Nephron progenitor cell (in vitro differentiated cells): ENCODE measurements at regions not wholly inside any gene's neighbourhood (a gene's known extent, or its start where the extent isn't known, plus 50 kb on each side); places are given as distances from the start of the nearest gene placed in this dataset.

ENCODE experiments used
- DNase-seq: peaks from one replicate; pipeline ENCODE4 v3.0.0; 2021
- H3K27ac Mint-ChIP-seq: 2 replicates; pipeline ENCODE4 v1.8.0; 2021; ENCODE audit warnings: mild to moderate bottlenecking, moderate library complexity, mixed read lengths
- H3K27me3 Mint-ChIP-seq: 2 replicates; pipeline ENCODE4 v1.8.0; 2021; ENCODE audit warnings: mild to moderate bottlenecking, low read depth, mixed read lengths; ENCODE audit not compliant: poor library complexity
- H3K36me3 Mint-ChIP-seq: 2 replicates; pipeline ENCODE4 v1.8.0; 2021; ENCODE audit warnings: low read depth, mixed read lengths
- H3K4me1 Mint-ChIP-seq: 2 replicates; pipeline ENCODE4 v1.8.0; 2021; ENCODE audit warnings: mixed read lengths
- H3K4me3 Mint-ChIP-seq: 2 replicates; pipeline ENCODE4 v1.8.0; 2021; ENCODE audit warnings: mild to moderate bottlenecking, moderate library complexity, mixed read lengths
- H3K9me3 Mint-ChIP-seq: 2 replicates; pipeline ENCODE4 v1.8.0; 2021; ENCODE audit warnings: mild to moderate bottlenecking, moderate library complexity, mixed read lengths
- CTCF ChIP-seq: fragments of 200-600 bp; sonication (generic); IDR thresholded peaks from 2 replicates; pipeline ENCODE4 v1.5.0; 2021; ENCODE audit warnings: antibody characterized with exemption

GRCh38 chr22:48795664-48796063, 1032.0 kb downstream of the BRD1 start:
- Mint-ChIP-seq H3K36me3 (peaks cover 4% of the 10 kb centered on the region), H3K27me3 (peaks cover 18% of the 10 kb centered on the region), H3K4me1 (peaks cover 28% of the 10 kb centered on the region), H3K4me3 (no peak overlapping the region), H3K27ac (peak overlapping the region; percentile 42), H3K9me3 (peaks cover 27% of the 10 kb centered on the region)
- DNase-seq, result no peak
- TF ChIP-seq CTCF, result no peak

GRCh38 chr22:48794906-48795305, 1032.8 kb downstream of the BRD1 start:
- Mint-ChIP-seq H3K4me1 (peaks cover 28% of the 10 kb centered on the region), H3K4me3 (no peak overlapping the region), H3K27me3 (peaks cover 21% of the 10 kb centered on the region), H3K27ac (no peak overlapping the region), H3K36me3 (peaks cover 4% of the 10 kb centered on the region), H3K9me3 (peaks cover 27% of the 10 kb centered on the region)
- no peak for DNase-seq
- TF ChIP-seq CTCF, result no peak

GRCh38 chr22:48793949-48794348, 1033.7 kb downstream of the BRD1 start:
- Mint-ChIP-seq H3K36me3 (peaks cover 4% of the 10 kb centered on the region), H3K27ac (no peak overlapping the region), H3K4me1 (peaks cover 19% of the 10 kb centered on the region), H3K4me3 (no peak overlapping the region), H3K27me3 (peaks cover 21% of the 10 kb centered on the region), H3K9me3 (peaks cover 27% of the 10 kb centered on the region)
- no peak for DNase-seq
- no peak for TF ChIP-seq CTCF

- H3K27me3 Mint-ChIP-seq, result peaks cover 11% of the 10 kb centered on the region
- no peaks in the 10 kb centered on the region for H3K4me1 Mint-ChIP-seq
- no peak overlapping the region for H3K27ac Mint-ChIP-seq
- no peak for TF ChIP-seq CTCF
- no peaks in the 10 kb centered on the region for H3K9me3 Mint-ChIP-seq
- no peak overlapping the region for H3K4me3 Mint-ChIP-seq
- no peaks in the 10 kb centered on the region for H3K36me3 Mint-ChIP-seq
- DNase-seq, result no peak
Observed at GRCh38 chr22:48786679-48786996, 1041.0 kb downstream of the BRD1 start.

- Mint-ChIP-seq H3K9me3 (no peaks in the 10 kb centered on the region), H3K27ac (no peak overlapping the region), H3K4me3 (no peak overlapping the region), H3K4me1 (no peaks in the 10 kb centered on the region), H3K27me3 (peaks cover 7% of the 10 kb centered on the region), H3K36me3 (no peaks in the 10 kb centered on the region)
- no peak for TF ChIP-seq CTCF
- DNase-seq, result no peak
Observed at GRCh38 chr22:48785792-48786678, 1041.6 kb downstream of the BRD1 start.
